H1 (cell line): ENCODE measurements at regions not wholly inside any gene's neighbourhood (a gene's known extent, or its start where the extent isn't known, plus 50 kb on each side); places are given as distances from the start of the nearest gene placed in this dataset.

Source experiments
- CBX5 ChIP-seq: fragments of 300-800, 300-1000 bp; sonication (generic); IDR thresholded peaks from 2 replicates; pipeline ENCODE4 v1.7.1; 2016; ENCODE audit warnings: antibody characterized with exemption, low read length, low read depth
- FOSL1 ChIP-seq: IDR thresholded peaks from 2 replicates; pipeline ENCODE4 v1.6.1; 2011; ENCODE audit warnings: mild to moderate bottlenecking, low read depth, low read length, moderate library complexity; ENCODE audit not compliant: insufficient read depth
- POLR2A ChIP-seq, 2 experiments: IDR thresholded peaks; 1 replicate in 1 of 2; 2 replicates in 1 of 2; pipeline ENCODE4 v1.6.1; 2011; ENCODE audit warnings: low read depth in 2 of 2, low read length in 2 of 2, mild to moderate bottlenecking in 2 of 2; ENCODE audit errors: control extremely low read depth in 1 of 2
- RFX5 ChIP-seq: IDR thresholded peaks from 2 replicates; pipeline ENCODE4 v1.6.1; 2011; ENCODE audit warnings: low read depth, low read length, improper control_type of control experiment, borderline replicate concordance
- SUZ12 ChIP-seq: fragments of 200-600 bp; sonication (generic); IDR thresholded peaks from 2 replicates; pipeline ENCODE4 v1.6.1; 2012; ENCODE audit warnings: mild to moderate bottlenecking, inconsistent platforms, low read length, moderate library complexity, mixed read lengths
- ZNF274 ChIP-seq: IDR thresholded peaks from 2 replicates; pipeline ENCODE4 v1.7.0; 2012; ENCODE audit warnings: low read length, borderline replicate concordance; ENCODE audit errors: extremely low read depth

DNA sequence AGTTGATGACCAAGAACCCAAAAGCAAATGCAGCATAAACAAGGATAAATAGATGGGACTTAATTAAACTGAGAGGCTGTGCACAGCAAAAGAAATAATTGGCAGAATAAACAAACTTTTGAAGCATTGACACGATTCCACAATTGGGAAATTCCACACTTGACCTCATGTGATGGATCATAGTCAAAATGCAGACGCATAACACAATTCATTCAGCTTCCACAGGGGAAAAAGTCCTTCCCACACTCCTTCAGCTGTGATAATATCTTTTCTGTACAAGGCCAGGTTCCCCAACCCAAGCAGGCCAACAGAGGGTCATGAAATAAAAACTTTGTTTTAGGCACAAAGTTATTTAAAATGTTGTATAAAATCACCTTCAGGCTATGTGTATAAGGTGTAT, 66.6 kb upstream of the SLIT2 start:
- TF ChIP-seq ZNF274 = no peak
- no peak for TF ChIP-seq POLR2A (IDR thresholded peaks at IDR 0.05; ENCODE audit: control extremely low read depth in 1 of 2, low read depth in 2 of 2, low read length in 2 of 2)
- TF ChIP-seq RFX5 = no peak
- no peak for TF ChIP-seq FOSL1
- no peak for TF ChIP-seq SUZ12
- no peak for TF ChIP-seq CBX5
